Keratinocyte (primary cell): ENCODE measurements at regions not wholly inside any gene's neighbourhood (a gene's known extent, or its start where the extent isn't known, plus 50 kb on each side); places are given as distances from the start of the nearest gene placed in this dataset.

Experiments
- DNase-seq: peaks from one replicate; pipeline ENCODE4 v3.0.0-alpha.2; 2011; ENCODE audit warnings: low read depth, missing footprints, low spot score
- FAIRE-seq: peaks from 2 replicates; lab custom pipeline; 2011; peaks lifted over from hg19 to GRCh38; lab: Jason Lieb, UNC
- H2AFZ ChIP-seq: 2 replicates; pipeline ENCODE4 v1.6.0; 2012; ENCODE audit warnings: low read length, control low read depth, inconsistent platforms; ENCODE audit not compliant: control insufficient read depth
- H3K27ac ChIP-seq: 2 replicates; pipeline ENCODE4 v1.5.1; 2011; ENCODE audit warnings: low read length; ENCODE audit not compliant: control insufficient read depth, insufficient read depth
- H3K27me3 ChIP-seq: 3 replicates; pipeline ENCODE4 v1.6.0; 2011; ENCODE audit warnings: low read length; ENCODE audit not compliant: control insufficient read depth, insufficient read depth; ENCODE audit errors: extremely low read depth
- H3K36me3 ChIP-seq, 2 experiments: 2 replicates in 1 of 2; 3 replicates in 1 of 2; pipeline ENCODE4 v1.5.1; 2011; ENCODE audit warnings: low read length in 2 of 2, mild to moderate bottlenecking in 1 of 2; ENCODE audit not compliant: control insufficient read depth in 2 of 2, insufficient read depth in 2 of 2; ENCODE audit errors: extremely low read depth in 1 of 2
- H3K4me1 ChIP-seq: 3 replicates; pipeline ENCODE4 v1.5.1; 2011; ENCODE audit warnings: low read length; ENCODE audit not compliant: control insufficient read depth, insufficient read depth; ENCODE audit errors: extremely low read depth
- H3K4me2 ChIP-seq: 3 replicates; pipeline ENCODE4 v1.6.0; 2011; ENCODE audit warnings: low read depth, low read length; ENCODE audit not compliant: control insufficient read depth, insufficient read depth; ENCODE audit errors: extremely low read depth
- H3K4me3 ChIP-seq, 3 experiments: fragments of 200-600 bp in 1 of 3; sonication (generic) in 1 of 3; 2 replicates in 2 of 3; 3 replicates in 1 of 3; pipeline ENCODE4 v1.5.1; 2011 to 2016; ENCODE audit warnings: low read length in 3 of 3, mild to moderate bottlenecking in 3 of 3, control low read depth in 2 of 3, inconsistent platforms in 1 of 3, low read depth in 1 of 3, mixed read lengths in 1 of 3, mixed run types in 1 of 3, moderate library complexity in 1 of 3; ENCODE audit not compliant: control insufficient read depth in 2 of 3, insufficient read depth in 2 of 3; ENCODE audit errors: extremely low read depth in 1 of 3
- H3K79me2 ChIP-seq: 2 replicates; pipeline ENCODE4 v1.6.0; 2012; ENCODE audit warnings: low read length; ENCODE audit not compliant: control insufficient read depth, insufficient read depth
- H3K9ac ChIP-seq: 3 replicates; pipeline ENCODE4 v1.6.0; 2011; ENCODE audit warnings: low read length; ENCODE audit not compliant: control insufficient read depth, insufficient read depth; ENCODE audit errors: extremely low read depth
- H3K9me1 ChIP-seq: 3 replicates; pipeline ENCODE4 v1.6.0; 2011; ENCODE audit warnings: low read length; ENCODE audit not compliant: control insufficient read depth, insufficient read depth; ENCODE audit errors: extremely low read depth
- H3K9me3 ChIP-seq: 2 replicates; pipeline ENCODE4 v1.5.1; 2012; ENCODE audit warnings: low read depth, low read length; ENCODE audit not compliant: control insufficient read depth
- H4K20me1 ChIP-seq: 3 replicates; pipeline ENCODE4 v1.6.0; 2011; ENCODE audit warnings: low read length; ENCODE audit not compliant: control insufficient read depth, insufficient read depth; ENCODE audit errors: extremely low read depth
- CTCF ChIP-seq, 3 experiments: IDR thresholded peaks in 1 of 3; conservative IDR thresholded peaks in 1 of 3; optimal IDR thresholded peaks in 1 of 3; 2 replicates in 2 of 3; 3 replicates in 1 of 3; pipeline versions ENCODE3 to v1.5.1; 2011; ENCODE audit warnings: low read length in 3 of 3, mild to moderate bottlenecking in 3 of 3, moderate library complexity in 2 of 3, control low read depth in 1 of 3, inconsistent platforms in 1 of 3; ENCODE audit not compliant: insufficient read depth in 2 of 3; ENCODE audit errors: extremely low read depth in 1 of 3
- EZH2 ChIP-seq: IDR thresholded peaks from one replicate; pipeline ENCODE4 v1.6.1; 2012; ENCODE audit warnings: inconsistent platforms, mild to moderate bottlenecking, low read length, moderate library complexity
- dilution Hi-C: fragments of 300-500 bp; cut with MboI; formaldehyde crosslinking; loops from one replicate; pipeline ENCODE4 v1.7.0; 2020; ENCODE audit warnings: low sequenced_read_pairs; ENCODE audit not compliant: extremely low pct_ligation_motif_present

GRCh38 chrX:1002611-1003010 is 209.8 kb downstream of the CRLF2 start:
- H2AFZ ChIP-seq: no peak overlapping the region
- dilution Hi-C loops: no loop called here
- no peak for FAIRE-seq
- no peak overlapping the region for H3K4me3 ChIP-seq
- no peaks in the 10 kb centered on the region for H3K27me3 ChIP-seq
- no peaks in the 10 kb centered on the region for H3K9me1 ChIP-seq
- no peak for DNase-seq
- H3K9ac ChIP-seq: no peak overlapping the region
- H3K9me3 ChIP-seq: peaks cover 2% of the 10 kb centered on the region
- no peak overlapping the region for H3K4me2 ChIP-seq
- no peaks in the 10 kb centered on the region for H3K79me2 ChIP-seq
- H3K36me3 ChIP-seq: no peaks in the 10 kb centered on the region
- no peaks in the 10 kb centered on the region for H3K4me1 ChIP-seq
- H4K20me1 ChIP-seq: no peaks in the 10 kb centered on the region
- no peak overlapping the region for H3K27ac ChIP-seq
- TF ChIP-seq EZH2 (no peak), CTCF (optimal IDR thresholded peaks at IDR 0.05 in 1 of 3, IDR thresholded peaks at IDR 0.05 in 1 of 3, conservative IDR thresholded peaks at IDR 0.05 in 1 of 3; ENCODE audit: extremely low read depth in 1 of 3, insufficient read depth in 2 of 3, low read length in 3 of 3) (no peak)

- peaks cover 8% of the 10 kb centered on the region for H3K9me3 ChIP-seq
- no peak overlapping the region for H3K4me2 ChIP-seq
- H4K20me1 ChIP-seq: no peaks in the 10 kb centered on the region
- H3K9ac ChIP-seq: no peak overlapping the region
- TF ChIP-seq EZH2: no peak
- no peak for TF ChIP-seq CTCF (optimal IDR thresholded peaks at IDR 0.05 in 1 of 3, IDR thresholded peaks at IDR 0.05 in 1 of 3, conservative IDR thresholded peaks at IDR 0.05 in 1 of 3; ENCODE audit: extremely low read depth in 1 of 3, insufficient read depth in 2 of 3, low read length in 3 of 3)
- no peak overlapping the region for H2AFZ ChIP-seq
- FAIRE-seq (no peak), DNase-seq (no peak)
- H3K4me3 ChIP-seq: no peak overlapping the region
- H3K27ac ChIP-seq: no peak overlapping the region
- no peaks in the 10 kb centered on the region for H3K36me3 ChIP-seq
- no peaks in the 10 kb centered on the region for H3K79me2 ChIP-seq
- dilution Hi-C loops: no loop called here
- no peaks in the 10 kb centered on the region for H3K27me3 ChIP-seq
- no peaks in the 10 kb centered on the region for H3K4me1 ChIP-seq
- H3K9me1 ChIP-seq: no peaks in the 10 kb centered on the region
Observed at GRCh38 chrX:997631-998137, 214.8 kb downstream of the CRLF2 start.
